ENCODE measurements at regions not wholly inside any gene's neighbourhood (a gene's known extent, or its start where the extent isn't known, plus 50 kb on each side); places are given as distances from the start of the nearest gene placed in this dataset.
A peak's percentile ranks its signal among the peaks of the same experiment; 100 is the strongest.
"Not testable (repeated sequence)": the region's sequence is repeated elsewhere in the genome, so short reads cannot be mapped to it uniquely, and the experiment has no call there.

GRCh38 chr14:30271811-30272323 is 287.1 kb upstream of the G2E3 start:
- TF ChIP-seq POLR2A (IDR thresholded peaks at IDR 0.05) (no peak), CTCF (IDR thresholded peaks at IDR 0.05) (no peak)
- intact Hi-C loops (cut with DNase I), result loop anchor here (2.0 kb wide), 1 partner anchor 43 kb away; no protein-coding TSS in a partner anchor
- H3K27me3 ChIP-seq, result peaks cover 0 to 6% (median 0%) of the 10 kb centered on the region in 4 donors
- no peak for DNase-seq
- H3K4me3 ChIP-seq, result no peak overlapping the region
- H3K27ac ChIP-seq, result peak overlapping the region in 1 of 4 donors; percentile 56
- H3K4me1 ChIP-seq, result peaks cover 0 to 9% (median 6%) of the 10 kb centered on the region in 3 donors
- 69 to 75% methylated on average over 6 of the region's 6 CpGs for WGBS, 2 donors
- H3K36me3 ChIP-seq, result no peaks in the 10 kb centered on the region
- no peaks in the 10 kb centered on the region for H3K9me3 ChIP-seq

- Histone ChIP-seq H3K4me1 (peaks cover 0 to 9% (median 6%) of the 10 kb centered on the region in 3 donors), H3K27ac (no peak overlapping the region), H3K36me3 (no peaks in the 10 kb centered on the region), H3K4me3 (no peak overlapping the region), H3K27me3 (peaks cover 0 to 6% (median 0%) of the 10 kb centered on the region in 4 donors), H3K9me3 (no peaks in the 10 kb centered on the region)
- 69 to 70% methylated on average over 14 of the region's 14 CpGs for WGBS, 2 donors
- TF ChIP-seq CTCF (IDR thresholded peaks at IDR 0.05) (no peak), POLR2A (IDR thresholded peaks at IDR 0.05) (no peak)
- DNase-seq, result no peak
- intact Hi-C loops (cut with DNase I), result loop anchor here (2.0 kb wide), 1 partner anchor 44 kb away; no protein-coding TSS in a partner anchor
These were observed 285.8 kb upstream of the G2E3 start for GRCh38 chr14:30272848-30273832.

- no peak overlapping the region for H3K27ac ChIP-seq
- no peak overlapping the region for H3K4me3 ChIP-seq
- no peak for TF ChIP-seq POLR2A (IDR thresholded peaks at IDR 0.05)
- TF ChIP-seq CTCF (IDR thresholded peaks at IDR 0.05), result no peak
- no peaks in the 10 kb centered on the region for H3K9me3 ChIP-seq
- peaks cover 0 to 4% (median under 1%) of the 10 kb centered on the region in 3 donors for H3K4me1 ChIP-seq
- 81 to 88% methylated on average over 3 of the region's 3 CpGs for WGBS, 2 donors
- no peaks in the 10 kb centered on the region for H3K36me3 ChIP-seq
- intact Hi-C loops (cut with DNase I), result no loop called here
- no peak for DNase-seq
- peaks cover 0 to 6% (median 0%) of the 10 kb centered on the region in 4 donors for H3K27me3 ChIP-seq
These were observed 283.4 kb upstream of the G2E3 start for GRCh38 chr14:30275604-30276003.

GRCh38 chr14:30277268-30277667 is 281.7 kb upstream of the G2E3 start:
- intact Hi-C loops (cut with DNase I), result no loop called here
- Histone ChIP-seq H3K27me3 (peaks cover 0 to 6% (median 0%) of the 10 kb centered on the region in 4 donors), H3K4me1 (no peaks in the 10 kb centered on the region), H3K4me3 (no peak overlapping the region), H3K36me3 (no peaks in the 10 kb centered on the region), H3K27ac (no peak overlapping the region), H3K9me3 (no peaks in the 10 kb centered on the region)
- no peak for DNase-seq
- WGBS, 2 donors, result 65 to 74% methylated on average over 2 of the region's 2 CpGs
- TF ChIP-seq CTCF (IDR thresholded peaks at IDR 0.05) (no peak), POLR2A (IDR thresholded peaks at IDR 0.05) (no peak)

- H3K4me3 ChIP-seq; H3K36me3 ChIP-seq; H3K4me1 ChIP-seq; DNase-seq; intact Hi-C loops (cut with DNase I); H3K9me3 ChIP-seq; H3K27ac ChIP-seq; H3K27me3 ChIP-seq: not testable (repeated sequence)
- WGBS, 2 donors, result 92 to 95% methylated on average over 2 of the region's 2 CpGs
These were observed 280.1 kb upstream of the G2E3 start for GRCh38 chr14:30278856-30279255.

Data from esophagus squamous epithelium (tissue), 5 donors.